HAP-1 (cell line): ENCODE measurements at regions not wholly inside any gene's neighbourhood (a gene's known extent, or its start where the extent isn't known, plus 50 kb on each side); places are given as distances from the start of the nearest gene placed in this dataset.

Source experiments
- DNase-seq, 2 experiments: peaks; one replicate each; pipeline ENCODE4 v3.0.0-alpha.2; 2016 to 2020; ENCODE audit warnings: low spot score in 2 of 2
- H3K27me3 ChIP-seq: fragments of 250-450 bp; sonication (Bioruptor Pico); 2 replicates; pipeline ENCODE4 v1.5.1; 2020; ENCODE audit warnings: low read depth, mild to moderate bottlenecking, moderate library complexity
- H3K36me3 ChIP-seq: fragments of 250-450 bp; sonication (Bioruptor Pico); replicated peaks from 2 replicates; pipeline ENCODE4 v1.5.1; 2020; ENCODE audit warnings: mild to moderate bottlenecking
- H3K4me1 ChIP-seq: fragments of 250-450 bp; sonication (Bioruptor Pico); 2 replicates; pipeline ENCODE4 v1.5.1; 2020; ENCODE audit warnings: mild to moderate bottlenecking
- H3K4me3 ChIP-seq: fragments of 250-450 bp; sonication (Bioruptor Pico); 2 replicates; pipeline ENCODE4 v1.5.1; 2020; ENCODE audit warnings: mild to moderate bottlenecking, moderate library complexity
- H3K9me3 ChIP-seq: fragments of 250-450 bp; sonication (Bioruptor Pico); 2 replicates; pipeline ENCODE4 v1.5.1; 2020; ENCODE audit warnings: mild to moderate bottlenecking, moderate library complexity
- in situ Hi-C: fragments of 300-500 bp; cut with MboI; formaldehyde crosslinking; loops from 3 replicates; pipeline ENCODE4 v1.14.3; 2020; ENCODE audit warnings: low sequenced_read_pairs, inconsistent platforms, mixed read lengths

DNA sequence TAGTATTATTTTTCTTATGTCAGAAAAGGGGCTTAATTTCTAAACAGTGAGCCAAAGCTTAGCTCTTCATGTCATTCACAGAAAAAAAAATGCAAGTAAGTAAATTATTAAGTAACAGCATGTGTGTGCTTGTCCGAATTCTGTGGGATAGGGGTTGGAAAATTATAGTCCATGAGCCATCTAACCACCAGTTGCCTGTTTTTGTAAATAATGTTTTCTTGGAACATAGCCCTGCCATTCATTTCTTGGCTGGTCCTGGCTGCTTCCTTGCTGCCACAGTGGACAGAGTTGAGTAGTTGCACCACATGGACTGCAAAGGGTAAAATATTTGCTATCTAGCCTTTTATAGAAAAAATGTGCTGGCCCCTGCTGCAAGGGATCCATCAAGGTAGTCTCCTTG is 513.7 kb upstream of the WWC1 start:
- in situ Hi-C loops: no loop called here
- Histone ChIP-seq H3K9me3 (no peaks in the 10 kb centered on the region), H3K27me3 (no peaks in the 10 kb centered on the region), H3K4me3 (no peak overlapping the region), H3K4me1 (no peaks in the 10 kb centered on the region), H3K36me3 (no peaks in the 10 kb centered on the region)
- no peak for DNase-seq

DNA sequence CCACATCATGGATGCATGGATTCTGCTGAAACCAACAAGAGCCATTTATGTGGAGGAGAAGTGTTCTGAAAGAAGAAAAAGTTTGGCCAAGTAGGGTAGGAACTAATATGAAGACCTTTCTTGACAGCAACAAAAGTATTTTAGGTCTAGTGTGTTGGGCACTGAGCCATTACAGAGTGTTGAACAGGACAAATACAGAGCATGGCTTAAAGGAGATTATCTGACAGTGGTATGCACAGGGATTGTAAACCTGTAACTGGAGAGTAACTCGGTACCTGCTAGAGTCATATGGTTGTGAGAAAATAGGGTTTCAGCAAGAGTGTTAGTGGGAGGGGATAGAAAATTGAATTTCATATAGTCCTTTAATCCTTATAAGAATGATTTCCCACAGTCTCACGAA is 513.2 kb upstream of the WWC1 start:
- Histone ChIP-seq H3K36me3 (no peaks in the 10 kb centered on the region), H3K4me1 (no peaks in the 10 kb centered on the region), H3K27me3 (no peaks in the 10 kb centered on the region), H3K9me3 (no peaks in the 10 kb centered on the region), H3K4me3 (no peak overlapping the region)
- in situ Hi-C loops: no loop called here
- no peak for DNase-seq

DNA sequence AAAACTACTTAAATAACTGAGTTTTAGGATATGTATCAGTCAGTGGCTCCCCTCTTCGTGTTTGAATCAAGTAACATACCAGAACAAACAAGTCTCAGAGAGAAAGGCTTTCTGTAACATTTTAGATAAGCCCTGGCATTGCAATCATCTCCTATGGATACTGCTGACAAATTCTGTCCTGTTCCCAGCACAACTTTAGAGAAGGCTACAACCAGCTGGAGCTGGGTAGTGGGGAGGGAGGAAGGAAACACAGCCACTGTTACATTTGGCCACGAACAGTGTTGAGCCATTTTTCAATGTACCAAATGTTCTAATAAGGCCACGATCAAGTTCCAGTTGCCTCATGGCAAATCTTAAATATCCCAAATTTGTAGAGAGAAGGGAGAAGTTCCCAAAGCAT is 511.8 kb upstream of the WWC1 start:
- Histone ChIP-seq H3K36me3 (no peaks in the 10 kb centered on the region), H3K4me3 (no peak overlapping the region), H3K9me3 (no peaks in the 10 kb centered on the region), H3K27me3 (no peaks in the 10 kb centered on the region; the same call in 1 of the 2 replicates), H3K4me1 (no peaks in the 10 kb centered on the region)
- DNase-seq: no peak
- in situ Hi-C loops: no loop called here

DNA sequence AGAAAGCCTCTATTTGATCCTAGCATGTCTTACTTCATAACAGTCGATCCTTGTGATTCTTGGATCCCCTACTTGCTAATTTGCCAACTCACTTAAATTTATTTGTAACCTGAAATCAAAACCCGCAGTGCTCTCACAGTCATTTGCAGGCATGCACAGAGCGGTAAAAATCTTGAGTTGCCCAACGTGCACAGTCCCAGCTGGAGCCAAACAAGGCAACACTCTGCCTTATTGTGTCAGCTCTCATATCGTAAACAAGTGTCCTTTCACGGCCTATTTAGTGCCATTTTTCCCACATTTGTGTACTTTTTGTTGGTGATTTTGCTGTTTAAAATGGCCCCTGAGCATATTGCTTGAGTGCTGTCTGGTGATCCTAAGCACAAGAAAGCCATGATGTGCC is 511.3 kb upstream of the WWC1 start:
- Histone ChIP-seq H3K27me3 (no peaks in the 10 kb centered on the region; the same call in 1 of the 2 replicates), H3K36me3 (no peaks in the 10 kb centered on the region), H3K4me1 (no peaks in the 10 kb centered on the region), H3K4me3 (no peak overlapping the region), H3K9me3 (no peaks in the 10 kb centered on the region)
- DNase-seq: no peak
- in situ Hi-C loops: no loop called here

DNA sequence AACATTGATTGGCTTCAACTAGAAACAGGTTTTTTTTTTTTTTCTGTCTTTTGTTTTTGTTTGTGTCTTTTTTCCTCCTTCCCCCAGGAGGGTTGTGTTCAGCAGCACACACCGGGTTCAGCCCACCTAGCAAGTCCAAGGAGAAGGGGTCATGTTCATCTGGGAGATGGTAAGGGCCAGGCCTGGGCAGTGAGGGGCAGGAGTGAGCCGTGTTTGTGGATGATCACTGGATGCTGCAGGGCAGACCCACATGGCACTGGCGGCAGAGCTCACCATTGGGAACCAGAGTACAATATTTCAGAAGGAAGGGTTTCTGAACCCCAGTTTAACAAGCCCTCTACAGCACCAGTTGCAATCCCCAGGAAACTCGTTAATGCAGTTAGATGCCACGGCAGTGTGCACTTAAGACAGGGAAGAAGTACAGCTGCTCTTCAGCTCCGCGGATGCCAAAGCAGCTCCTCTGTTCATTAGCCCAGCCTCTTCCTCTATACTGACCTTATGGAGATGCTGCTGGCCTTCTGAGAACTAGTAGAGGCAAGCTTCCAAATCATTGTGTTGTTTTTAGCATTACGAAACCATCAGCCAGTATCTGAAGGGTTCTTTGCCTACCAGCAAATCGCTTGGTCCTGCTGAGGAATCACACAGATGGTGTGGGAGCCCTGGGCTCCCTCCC is 508.2 kb upstream of the WWC1 start:
- Histone ChIP-seq H3K4me1 (no peaks in the 10 kb centered on the region), H3K4me3 (no peak overlapping the region), H3K9me3 (no peaks in the 10 kb centered on the region), H3K27me3 (no peaks in the 10 kb centered on the region; the same call in 1 of the 2 replicates), H3K36me3 (no peaks in the 10 kb centered on the region)
- in situ Hi-C loops: no loop called here
- no peak for DNase-seq

DNA sequence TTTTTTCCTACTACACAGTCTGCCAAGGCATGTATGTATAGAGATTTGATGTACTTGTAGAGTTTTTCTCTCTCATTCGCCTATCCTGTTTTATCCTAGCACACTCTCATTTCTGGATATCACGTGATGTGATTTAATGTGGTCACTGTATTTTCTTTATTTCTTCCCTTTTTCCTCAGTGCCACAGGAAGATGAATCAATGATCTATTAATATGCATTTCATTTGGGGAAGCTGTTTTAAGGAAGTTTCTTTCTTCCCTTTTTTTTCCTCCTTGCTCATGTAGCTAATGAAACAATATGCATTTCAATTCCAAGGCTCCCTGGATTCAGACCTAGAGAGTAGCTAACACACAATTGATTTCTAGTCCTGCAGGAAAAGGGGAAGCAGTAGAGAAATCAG is 506.3 kb upstream of the WWC1 start:
- in situ Hi-C loops: no loop called here
- DNase-seq: no peak
- Histone ChIP-seq H3K4me1 (no peaks in the 10 kb centered on the region), H3K27me3 (no peaks in the 10 kb centered on the region; the same call in 1 of the 2 replicates), H3K36me3 (no peaks in the 10 kb centered on the region), H3K4me3 (no peak overlapping the region), H3K9me3 (no peaks in the 10 kb centered on the region)

DNA sequence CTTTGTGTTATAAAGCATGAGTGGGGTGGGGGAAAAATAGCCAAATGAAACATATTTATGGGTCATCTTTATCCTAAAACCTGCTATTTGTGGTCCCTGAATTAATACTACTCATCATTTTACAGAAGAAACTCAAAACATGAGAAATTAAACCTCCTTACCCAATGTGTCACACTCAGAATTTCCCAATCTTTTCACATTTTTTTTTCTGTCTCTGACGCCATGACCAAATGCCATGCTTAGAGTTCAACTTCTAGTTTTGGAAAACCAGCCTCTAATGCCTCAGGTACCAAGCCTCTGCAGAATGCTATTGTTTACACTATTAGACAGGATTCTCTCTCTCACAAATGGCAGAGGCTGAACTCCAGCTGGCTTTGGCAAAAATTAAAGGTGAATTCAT is 505.5 kb upstream of the WWC1 start:
- H3K4me1 ChIP-seq: no peaks in the 10 kb centered on the region
- H3K9me3 ChIP-seq: no peaks in the 10 kb centered on the region
- no peak overlapping the region for H3K4me3 ChIP-seq
- in situ Hi-C loops: no loop called here
- no peaks in the 10 kb centered on the region; the same call in 1 of the 2 replicates for H3K27me3 ChIP-seq
- DNase-seq: no peak
- no peaks in the 10 kb centered on the region for H3K36me3 ChIP-seq

DNA sequence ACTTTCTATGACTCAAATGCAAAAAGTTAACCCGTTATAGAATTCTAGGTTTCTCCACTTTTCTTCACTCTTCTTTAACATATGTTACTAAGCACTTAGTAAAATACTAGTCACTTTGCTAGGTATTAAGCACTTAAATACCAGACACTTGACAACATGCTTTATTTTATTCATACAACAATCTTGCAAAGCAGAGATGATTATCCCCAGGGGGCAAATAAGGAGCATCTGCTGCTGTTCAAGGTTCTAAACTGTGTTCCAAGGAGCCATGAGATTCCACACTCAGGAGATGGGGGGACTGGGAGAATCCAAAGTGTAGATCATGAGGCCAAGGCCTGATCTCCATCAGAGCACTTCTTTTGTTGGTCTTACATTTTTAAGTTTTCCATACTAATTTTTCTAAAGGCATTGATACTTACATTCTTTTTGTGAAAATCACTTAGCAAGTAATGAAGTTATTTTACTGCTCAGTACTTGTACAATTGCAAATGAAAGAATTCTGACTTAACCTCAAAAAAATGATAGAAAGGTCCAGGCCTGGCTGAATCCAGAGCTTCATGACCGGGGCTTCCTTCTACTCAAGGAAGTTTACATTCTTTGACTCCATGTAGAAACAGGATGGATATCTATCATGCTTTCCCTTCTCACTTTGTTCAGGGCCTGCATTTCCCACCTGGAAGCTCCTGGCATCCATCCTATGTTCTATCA is 504.4 kb upstream of the WWC1 start:
- no peaks in the 10 kb centered on the region; the same call in 1 of the 2 replicates for H3K27me3 ChIP-seq
- no peaks in the 10 kb centered on the region for H3K36me3 ChIP-seq
- H3K4me3 ChIP-seq: no peak overlapping the region
- in situ Hi-C loops: no loop called here
- no peaks in the 10 kb centered on the region for H3K9me3 ChIP-seq
- DNase-seq: no peak
- H3K4me1 ChIP-seq: 0 out of 2 replicates have a peak, but pooled peaks cover 1% of the 10 kb centered on the region

DNA sequence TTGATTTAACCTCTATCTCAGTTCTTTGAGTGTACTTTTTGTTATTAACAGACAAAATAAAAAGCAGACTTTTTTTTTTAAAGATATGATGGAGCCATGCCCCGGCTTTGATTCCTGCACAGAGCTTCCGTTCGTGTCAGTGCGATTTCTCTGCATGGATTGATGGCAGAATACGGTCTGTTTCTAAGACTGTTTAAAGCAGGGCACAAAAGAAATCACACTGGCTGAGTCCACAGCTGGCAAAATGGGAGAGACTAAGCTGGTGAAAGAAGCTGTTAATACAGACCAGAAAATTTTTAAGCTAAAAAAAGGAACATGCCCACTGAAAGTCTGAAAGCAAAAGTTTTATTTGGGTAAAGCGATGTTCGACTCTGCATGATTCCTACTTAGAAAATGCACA is 501.4 kb upstream of the WWC1 start:
- H3K36me3 ChIP-seq: no peaks in the 10 kb centered on the region
- H3K4me3 ChIP-seq: no peak overlapping the region
- 0 out of 2 replicates have a peak, but pooled peaks cover 6% of the 10 kb centered on the region for H3K4me1 ChIP-seq
- no peaks in the 10 kb centered on the region for H3K9me3 ChIP-seq
- DNase-seq: no peak
- in situ Hi-C loops: no loop called here
- H3K27me3 ChIP-seq: no peaks in the 10 kb centered on the region; the same call in 1 of the 2 replicates

DNA sequence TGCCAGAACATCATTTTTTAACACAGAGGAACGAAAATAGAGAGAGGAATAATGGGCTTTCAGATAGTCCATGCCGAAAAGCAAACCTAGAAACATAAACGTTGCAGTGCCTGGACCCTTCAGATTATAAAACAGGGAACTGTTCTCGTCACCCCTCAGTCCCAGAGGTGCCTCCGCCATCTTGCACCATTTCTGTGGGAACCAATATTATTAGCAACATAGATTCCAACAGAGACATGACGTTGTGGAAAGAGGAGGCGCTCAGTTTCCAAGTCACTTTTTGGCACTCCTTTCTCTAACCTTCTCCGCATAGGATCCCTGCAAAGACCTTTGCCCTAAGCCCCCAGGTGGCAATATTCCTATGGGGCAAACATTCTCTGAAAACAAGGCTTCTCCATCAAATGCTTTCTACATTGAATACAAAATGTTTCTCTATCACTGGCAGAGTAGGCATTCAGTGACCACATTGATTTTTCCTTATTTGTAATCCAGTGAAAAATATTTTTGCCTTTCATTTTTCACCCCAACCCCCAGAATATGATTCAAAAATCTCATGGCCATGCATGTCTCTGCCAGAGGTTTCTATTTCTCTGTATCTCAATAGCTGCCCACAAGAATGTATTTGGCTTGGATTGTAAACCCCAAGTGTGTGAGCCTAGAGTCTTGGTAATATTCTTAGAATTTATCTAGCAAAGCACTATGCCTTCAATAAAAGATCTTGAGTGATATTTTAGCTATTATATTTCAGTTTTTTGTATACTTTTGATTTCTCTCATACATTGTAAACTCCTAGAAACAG is 500.8 kb upstream of the WWC1 start:
- in situ Hi-C loops: no loop called here
- DNase-seq: no peak

DNA sequence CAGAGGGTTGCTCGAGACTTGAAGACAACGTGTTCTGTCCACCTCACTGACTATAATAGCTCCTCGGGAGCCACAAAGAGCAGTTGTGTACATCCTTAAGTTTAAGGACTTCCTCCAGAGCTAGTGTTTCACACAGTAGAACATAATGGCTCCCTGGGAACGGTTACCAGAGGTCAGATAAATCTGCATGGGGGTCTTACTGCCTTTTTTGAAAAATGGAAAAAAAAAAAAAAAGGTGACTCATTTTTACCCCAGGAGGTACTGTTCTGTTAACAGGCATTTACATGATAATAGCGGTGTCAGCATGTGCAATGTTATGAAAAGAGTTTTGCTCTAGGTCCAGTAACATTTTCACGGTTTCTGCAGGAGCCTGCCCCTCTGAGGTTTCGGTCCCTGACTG is 498.9 kb upstream of the WWC1 start:
- no peaks in the 10 kb centered on the region for H3K36me3 ChIP-seq
- H3K9me3 ChIP-seq: no peaks in the 10 kb centered on the region
- 0 out of 2 replicates have a peak, but pooled peaks cover 6% of the 10 kb centered on the region for H3K4me1 ChIP-seq
- H3K27me3 ChIP-seq: peaks cover 8% of the 10 kb centered on the region
- DNase-seq: peak; percentile 11 to 49
- H3K4me3 ChIP-seq: no peak overlapping the region
- in situ Hi-C loops: no loop called here

More for the DNA sequence above, 500.8 kb upstream of the WWC1 start:
- Histone ChIP-seq H3K9me3 (no peaks in the 10 kb centered on the region), H3K4me3 (no peak overlapping the region), H3K4me1 (0 out of 2 replicates have a peak, but pooled peaks cover 6% of the 10 kb centered on the region), H3K27me3 (peaks cover 3% of the 10 kb centered on the region; the same call in 1 of the 2 replicates), H3K36me3 (no peaks in the 10 kb centered on the region)

DNA sequence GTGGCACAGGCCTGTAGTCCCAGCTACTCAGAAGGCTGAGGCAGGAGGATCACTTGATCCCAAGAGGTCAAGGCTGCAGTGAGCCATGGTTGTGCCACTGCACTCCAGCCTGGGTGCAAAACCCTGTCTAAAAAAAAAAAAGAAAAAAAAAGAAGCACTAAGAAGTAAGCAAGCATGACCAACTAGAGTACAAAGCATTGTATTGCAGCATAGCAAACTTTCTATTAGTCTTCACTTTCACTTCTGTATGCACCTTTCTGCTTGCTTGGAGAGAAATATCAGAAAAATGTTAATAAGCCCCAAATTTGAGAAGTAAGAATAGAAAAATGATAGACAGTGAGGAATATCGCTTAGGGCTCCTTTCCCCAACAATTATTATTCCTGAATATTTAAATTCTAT is 497.7 kb upstream of the WWC1 start:
- no peaks in the 10 kb centered on the region for H3K36me3 ChIP-seq
- 0 out of 2 replicates have a peak, but pooled peaks cover 6% of the 10 kb centered on the region for H3K4me1 ChIP-seq
- H3K4me3 ChIP-seq: no peak overlapping the region
- H3K27me3 ChIP-seq: peaks cover 8% of the 10 kb centered on the region
- in situ Hi-C loops: no loop called here
- H3K9me3 ChIP-seq: no peaks in the 10 kb centered on the region
- no peak for DNase-seq

DNA sequence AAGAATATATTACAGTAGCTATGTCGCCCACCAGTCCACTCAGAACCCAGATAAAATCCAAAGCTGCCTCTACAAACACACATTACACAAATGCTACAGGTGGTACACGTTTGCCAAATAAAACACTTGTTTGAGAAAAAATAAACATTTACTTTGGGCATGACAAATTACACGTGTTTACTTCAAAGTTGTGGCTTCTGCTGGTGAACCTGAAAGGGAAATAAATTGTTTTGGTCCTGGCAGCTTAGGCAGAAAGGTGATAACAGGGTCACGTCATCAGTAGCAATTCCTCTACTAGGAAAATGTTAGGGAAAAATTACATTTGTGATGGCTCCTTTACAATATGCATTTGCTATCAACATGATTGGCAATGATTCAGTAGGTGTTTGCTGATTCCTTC is 497.3 kb upstream of the WWC1 start:
- in situ Hi-C loops: no loop called here
- no peaks in the 10 kb centered on the region for H3K9me3 ChIP-seq
- no peak overlapping the region for H3K4me3 ChIP-seq
- DNase-seq: no peak
- H3K4me1 ChIP-seq: 0 out of 2 replicates have a peak, but pooled peaks cover 6% of the 10 kb centered on the region
- H3K27me3 ChIP-seq: peaks cover 8% of the 10 kb centered on the region
- H3K36me3 ChIP-seq: no peaks in the 10 kb centered on the region

DNA sequence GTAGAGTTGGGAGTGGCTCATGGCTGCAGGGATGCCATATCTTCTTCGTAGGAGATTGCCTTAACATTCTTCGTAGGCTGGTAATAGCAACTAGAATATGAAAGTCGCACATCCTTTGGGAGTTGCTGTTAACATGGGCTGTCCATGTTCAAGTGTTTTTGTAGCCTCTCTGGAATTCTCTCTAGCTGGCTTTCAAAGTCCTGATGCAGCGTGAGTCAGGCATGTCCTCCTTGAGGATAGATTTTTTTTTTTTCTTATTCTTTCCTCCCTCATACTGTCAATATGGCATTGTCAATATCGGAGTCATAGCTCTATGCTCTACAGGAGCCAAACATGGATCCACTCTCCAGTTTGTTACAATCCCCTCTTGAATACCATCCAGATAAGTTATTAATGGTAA is 494.8 kb upstream of the WWC1 start:
- in situ Hi-C loops: no loop called here
- Histone ChIP-seq H3K36me3 (no peaks in the 10 kb centered on the region), H3K4me3 (no peak overlapping the region), H3K4me1 (0 out of 2 replicates have a peak, but pooled peaks cover 6% of the 10 kb centered on the region), H3K9me3 (no peaks in the 10 kb centered on the region), H3K27me3 (peaks cover 8% of the 10 kb centered on the region)
- no peak for DNase-seq
